ENCODE measurements at regions not wholly inside any gene's neighbourhood (a gene's known extent, or its start where the extent isn't known, plus 50 kb on each side); places are given as distances from the start of the nearest gene placed in this dataset.

GRCh38 chr4:149279776-149280175 lies 535.9 kb downstream of the IQCM start:
- H3K4me3 ChIP-seq (ENCODE audit: low read depth, low read length), result no peak overlapping the region
- TF ChIP-seq, protein P1, sequence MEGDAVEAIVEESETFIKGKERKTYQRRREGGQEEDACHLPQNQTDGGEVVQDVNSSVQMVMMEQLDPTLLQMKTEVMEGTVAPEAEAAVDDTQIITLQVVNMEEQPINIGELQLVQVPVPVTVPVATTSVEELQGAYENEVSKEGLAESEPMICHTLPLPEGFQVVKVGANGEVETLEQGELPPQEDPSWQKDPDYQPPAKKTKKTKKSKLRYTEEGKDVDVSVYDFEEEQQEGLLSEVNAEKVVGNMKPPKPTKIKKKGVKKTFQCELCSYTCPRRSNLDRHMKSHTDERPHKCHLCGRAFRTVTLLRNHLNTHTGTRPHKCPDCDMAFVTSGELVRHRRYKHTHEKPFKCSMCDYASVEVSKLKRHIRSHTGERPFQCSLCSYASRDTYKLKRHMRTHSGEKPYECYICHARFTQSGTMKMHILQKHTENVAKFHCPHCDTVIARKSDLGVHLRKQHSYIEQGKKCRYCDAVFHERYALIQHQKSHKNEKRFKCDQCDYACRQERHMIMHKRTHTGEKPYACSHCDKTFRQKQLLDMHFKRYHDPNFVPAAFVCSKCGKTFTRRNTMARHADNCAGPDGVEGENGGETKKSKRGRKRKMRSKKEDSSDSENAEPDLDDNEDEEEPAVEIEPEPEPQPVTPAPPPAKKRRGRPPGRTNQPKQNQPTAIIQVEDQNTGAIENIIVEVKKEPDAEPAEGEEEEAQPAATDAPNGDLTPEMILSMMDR (IDR thresholded peaks at IDR 0.05; ENCODE audit: control insufficient read depth, extremely low read depth, insufficient read depth), result no peak
- no peak for DNase-seq (ENCODE audit: low read depth)

- no peak for DNase-seq (ENCODE audit: low read depth)
- TF ChIP-seq, protein P1 (IDR thresholded peaks at IDR 0.05; ENCODE audit: control insufficient read depth, extremely low read depth, insufficient read depth), result no peak
- no peak overlapping the region for H3K4me3 ChIP-seq (ENCODE audit: low read depth, low read length)
Measured at GRCh38 chr4:149279331-149279730, 536.3 kb downstream of the IQCM start.

- DNase-seq (ENCODE audit: low read depth), result no peak
- TF ChIP-seq, protein P1 (IDR thresholded peaks at IDR 0.05; ENCODE audit: control insufficient read depth, extremely low read depth, insufficient read depth), result no peak
- no peak overlapping the region for H3K4me3 ChIP-seq (ENCODE audit: low read depth, low read length)
Measured at GRCh38 chr4:149277705-149278104, 537.9 kb downstream of the IQCM start.

DNA sequence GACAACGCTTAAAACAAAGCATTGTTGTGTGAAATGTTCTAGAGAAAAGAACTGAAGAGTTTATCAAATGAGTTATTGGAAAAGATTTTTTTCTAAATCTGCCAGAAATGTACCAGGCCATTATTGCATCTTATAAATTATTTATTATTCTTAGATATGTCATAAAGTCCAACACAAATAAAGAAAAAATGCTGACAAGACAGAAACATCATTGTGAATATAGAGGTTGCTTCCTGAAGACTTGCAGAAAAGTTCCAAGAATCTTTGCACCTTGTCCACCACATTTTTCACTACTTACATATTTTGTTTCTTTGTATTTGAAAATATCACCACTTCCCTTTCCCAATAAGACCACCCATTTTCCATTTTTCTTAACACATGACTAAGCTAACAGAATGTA lies 545.8 kb downstream of the IQCM start:
- TF ChIP-seq, protein P1 (IDR thresholded peaks at IDR 0.05; ENCODE audit: control insufficient read depth, extremely low read depth, insufficient read depth), result no peak
- H3K4me3 ChIP-seq (ENCODE audit: low read depth, low read length), result no peak overlapping the region
- DNase-seq (ENCODE audit: low read depth), result no peak

- no peak for DNase-seq (ENCODE audit: low read depth)
- TF ChIP-seq, protein P1 (IDR thresholded peaks at IDR 0.05; ENCODE audit: control insufficient read depth, extremely low read depth, insufficient read depth), result no peak
- H3K4me3 ChIP-seq (ENCODE audit: low read depth, low read length), result no peak overlapping the region
Measured at GRCh38 chr4:149266301-149266700, 549.3 kb downstream of the IQCM start.

DNA sequence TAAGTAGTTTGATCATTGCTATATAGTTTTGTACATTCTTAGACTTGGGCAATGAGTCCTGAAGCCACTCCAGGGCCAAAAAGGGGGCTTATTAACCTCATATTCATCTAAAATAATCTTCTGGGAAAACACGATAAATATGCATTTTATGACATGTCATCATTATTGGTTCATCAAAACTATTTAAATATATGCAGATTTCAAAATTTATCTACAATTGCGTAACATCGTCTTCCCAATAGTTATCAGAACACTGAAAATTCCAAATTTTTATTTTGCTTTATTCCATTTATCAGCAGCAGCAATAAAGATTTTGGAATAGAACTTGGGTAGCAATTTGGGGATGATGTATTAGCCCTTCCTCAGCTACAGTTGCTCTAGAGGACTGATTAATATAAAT lies 550.0 kb downstream of the IQCM start:
- TF ChIP-seq, protein P1 (IDR thresholded peaks at IDR 0.05; ENCODE audit: control insufficient read depth, extremely low read depth, insufficient read depth), result no peak
- H3K4me3 ChIP-seq (ENCODE audit: low read depth, low read length), result no peak overlapping the region
- no peak for DNase-seq (ENCODE audit: low read depth)

- peak; percentile 46 for DNase-seq (ENCODE audit: low read depth)
- no peak overlapping the region for H3K4me3 ChIP-seq (ENCODE audit: low read depth, low read length)
- TF ChIP-seq, protein P1 (IDR thresholded peaks at IDR 0.05; ENCODE audit: control insufficient read depth, extremely low read depth, insufficient read depth), result peak; percentile 79
Measured at GRCh38 chr4:149264093-149264733, 551.4 kb downstream of the IQCM start.

All from LNCaP clone FGC (cell line).